Endothelial cell of umbilical vein (primary cell): ENCODE measurements at regions not wholly inside any gene's neighbourhood (a gene's known extent, or its start where the extent isn't known, plus 50 kb on each side); places are given as distances from the start of the nearest gene placed in this dataset.
A peak's percentile ranks its signal among the peaks of the same experiment; 100 is the strongest.

ENCODE experiments used
- BruUV-seq: library from RNA; stranded (reverse); fragments of 400-500 nt; replicated peaks from 2 replicates; lab custom pipeline; 2021; lab: Mats Ljungman, UMichigan
- CTCF ChIA-PET: fragments of 300-600, 350-600 bp; sonication (Branson Sonifier 250); formaldehyde crosslinking; loops from one replicate; lab custom pipeline; 2021; ENCODE audit warnings: antibody characterized with exemption, inconsistent platforms; lab: Charles Lee
- POLR2A ChIA-PET: fragments of 300-600, 350-600 bp; sonication (Branson Sonifier 250); formaldehyde crosslinking; loops from one replicate; lab custom pipeline; 2021; ENCODE audit warnings: antibody characterized with exemption, inconsistent platforms; lab: Charles Lee
- DNase-seq: peaks from one replicate; pipeline ENCODE4 v3.0.0-alpha.2; 2011; ENCODE audit warnings: low read depth, low spot score
- FAIRE-seq: peaks from 2 replicates; lab custom pipeline; 2011; peaks lifted over from hg19 to GRCh38; lab: Jason Lieb, UNC
- H2AFZ ChIP-seq: 2 replicates; pipeline ENCODE4 v1.6.0; 2012; ENCODE audit warnings: low read depth, low read length, control low read depth, inconsistent platforms
- H3K27ac ChIP-seq: 2 replicates; pipeline ENCODE4 v1.5.1; 2011; ENCODE audit warnings: low read depth, mild to moderate bottlenecking, control low read depth, low read length, moderate library complexity; ENCODE audit not compliant: insufficient read depth
- H3K27me3 ChIP-seq, 2 experiments: 2 replicates each; pipeline versions ENCODE4 v1.6.0 to v1.6.1; 2011; ENCODE audit warnings: low read length in 2 of 2, mixed read lengths in 1 of 2; ENCODE audit not compliant: control insufficient read depth in 2 of 2, insufficient read depth in 2 of 2
- H3K36me3 ChIP-seq, 2 experiments: 2 replicates in 1 of 2; 3 replicates in 1 of 2; pipeline ENCODE4 v1.5.1; 2011; ENCODE audit warnings: low read length in 2 of 2, mild to moderate bottlenecking in 1 of 2, moderate library complexity in 1 of 2; ENCODE audit not compliant: control insufficient read depth in 2 of 2, insufficient read depth in 2 of 2; ENCODE audit errors: extremely low read depth in 1 of 2
- H3K4me1 ChIP-seq: 3 replicates; pipeline ENCODE4 v1.5.1; 2011; ENCODE audit warnings: mild to moderate bottlenecking, low read length; ENCODE audit not compliant: control insufficient read depth, insufficient read depth; ENCODE audit errors: extremely low read depth
- H3K4me2 ChIP-seq: 2 replicates; pipeline ENCODE4 v1.6.1; 2011; ENCODE audit warnings: low read length, control low read depth, mixed read lengths; ENCODE audit not compliant: insufficient read depth
- H3K4me3 ChIP-seq, 3 experiments: fragments of 200-600 bp in 1 of 3; sonication (generic), shearing (Covaris generic) in 1 of 3; replicated peaks in 1 of 3; 2 replicates each; pipeline ENCODE4 v1.5.1; 2011 to 2016; ENCODE audit warnings: control low read depth in 3 of 3, low read length in 3 of 3, mild to moderate bottlenecking in 2 of 3, inconsistent platforms in 1 of 3, low read depth in 1 of 3, moderate library complexity in 1 of 3; ENCODE audit not compliant: insufficient read depth in 1 of 3
- H3K79me2 ChIP-seq: 2 replicates; pipeline ENCODE4 v1.6.0; 2012; ENCODE audit warnings: low read length, inconsistent platforms; ENCODE audit not compliant: control insufficient read depth, insufficient read depth
- H3K9ac ChIP-seq: replicated peaks from 2 replicates; pipeline ENCODE3; 2011; ENCODE audit warnings: low read length, control low read depth; ENCODE audit not compliant: insufficient read depth; ENCODE audit errors: extremely low read depth
- H3K9me1 ChIP-seq: replicated peaks from 3 replicates; pipeline ENCODE4 v1.6.0; 2011; ENCODE audit warnings: mild to moderate bottlenecking, low read length; ENCODE audit not compliant: control insufficient read depth, insufficient read depth; ENCODE audit errors: extremely low read depth
- H3K9me3 ChIP-seq: replicated peaks from 2 replicates; pipeline ENCODE4 v1.5.1; 2012; ENCODE audit warnings: low read length, inconsistent platforms; ENCODE audit not compliant: control insufficient read depth, insufficient read depth
- H4K20me1 ChIP-seq: replicated peaks from 2 replicates; pipeline ENCODE3; 2011; ENCODE audit warnings: mild to moderate bottlenecking, low read length; ENCODE audit not compliant: control insufficient read depth, insufficient read depth; ENCODE audit errors: extremely low read depth
- EZH2 ChIP-seq: IDR thresholded peaks from 2 replicates; pipeline ENCODE4 v1.6.1; 2012; ENCODE audit warnings: borderline replicate concordance, low read depth, mild to moderate bottlenecking, moderate library complexity, low read length, inconsistent platforms; ENCODE audit not compliant: severe bottlenecking
- FOS ChIP-seq: IDR thresholded peaks from 2 replicates; pipeline ENCODE4 v1.6.1; 2011; ENCODE audit warnings: mild to moderate bottlenecking, low read length, moderate library complexity, borderline replicate concordance; ENCODE audit not compliant: insufficient read depth
- GATA2 ChIP-seq: IDR thresholded peaks from 2 replicates; pipeline ENCODE4 v1.7.0; 2011; ENCODE audit warnings: low read depth, mild to moderate bottlenecking, moderate library complexity, mixed read lengths, low read length; ENCODE audit not compliant: insufficient read length, insufficient read depth
- JUN ChIP-seq: IDR thresholded peaks from 2 replicates; pipeline ENCODE4 v1.6.1; 2011; ENCODE audit warnings: borderline replicate concordance, low read depth; ENCODE audit not compliant: insufficient read length, insufficient read depth
- MYC ChIP-seq: IDR thresholded peaks from one replicate; pipeline ENCODE4 v1.6.1; 2011; ENCODE audit warnings: mild to moderate bottlenecking, low read depth, low read length
- POLR2A ChIP-seq: IDR thresholded peaks from 2 replicates; pipeline ENCODE4 v1.6.1; 2012; ENCODE audit warnings: low read depth, mild to moderate bottlenecking, control low read depth, low read length
- POLR2AphosphoS5 ChIP-seq: IDR thresholded peaks from 2 replicates; pipeline ENCODE4 v1.6.1; 2012; ENCODE audit warnings: low read depth, mild to moderate bottlenecking, control low read depth, low read length, moderate library complexity; ENCODE audit not compliant: insufficient read depth
- dilution Hi-C: fragments of 300-500 bp; cut with MboI; formaldehyde crosslinking; loops from one replicate; pipeline ENCODE4 v1.15.0; 2019; ENCODE audit warnings: low sequenced_read_pairs; ENCODE audit not compliant: extremely low pct_ligation_motif_present
- intact Hi-C: fragments of 100-400 bp; cut with micrococcal nuclease; formaldehyde crosslinking; loops from one replicate; pipeline ENCODE4 v1.10.0; 2022
- TF ChIP-seq, protein P1 (sequence below), 2 donors: IDR thresholded peaks; 1 replicate in 1 of 2; 2 replicates in 1 of 2; pipeline ENCODE4 v1.5.1; 2011; ENCODE audit warnings: low read length in 2 of 2, mild to moderate bottlenecking in 2 of 2, moderate library complexity in 2 of 2, control low read depth in 1 of 2, inconsistent platforms in 1 of 2, low read depth in 1 of 2; ENCODE audit not compliant: insufficient read depth in 1 of 2; ENCODE audit errors: extremely low read depth in 1 of 2
- TF ChIP-seq, protein P2 (sequence below): IDR thresholded peaks from 2 replicates; pipeline ENCODE4 v1.6.1; 2011; ENCODE audit not compliant: insufficient read depth, insufficient read length

DNA sequence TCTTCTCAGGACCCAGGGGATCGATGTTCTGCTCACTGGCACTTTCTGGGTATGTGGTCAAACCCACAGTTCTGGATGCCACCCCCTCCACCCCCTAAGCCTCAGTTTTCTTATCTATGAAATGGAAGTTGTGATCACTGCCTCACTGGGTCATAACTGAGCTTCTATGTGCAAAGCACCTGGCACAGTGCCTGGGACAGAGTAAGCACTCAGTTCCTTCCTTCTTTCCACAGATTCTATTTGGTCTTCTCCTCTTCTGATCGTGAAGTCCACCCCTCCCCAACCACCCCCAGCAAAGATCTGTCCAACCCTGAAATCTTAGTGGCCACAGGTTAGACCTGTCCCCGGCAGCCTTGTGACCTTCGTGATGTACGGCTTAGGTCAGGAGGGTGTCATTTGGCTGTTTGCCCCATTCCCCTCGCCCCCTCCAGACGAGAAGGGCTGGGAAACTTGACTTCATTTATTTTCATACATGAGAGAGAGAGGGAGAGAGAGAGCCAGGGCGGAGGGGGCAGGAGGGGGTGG, 181.4 kb downstream of the FGF18 start:
- Histone ChIP-seq H3K4me3 (no peak overlapping the region), H3K4me2 (peak overlapping the region; percentile 65), H4K20me1 (no peaks in the 10 kb centered on the region), H3K79me2 (no peaks in the 10 kb centered on the region), H3K4me1 (peaks cover 21% of the 10 kb centered on the region), H3K27ac (no peak overlapping the region), H3K36me3 (no peaks in the 10 kb centered on the region), H3K9me3 (no peaks in the 10 kb centered on the region), H3K27me3 (peaks cover 0 to 2% of the 10 kb centered on the region in 2 experiments), H2AFZ (peak overlapping the region; percentile 89), H3K9ac (no peak overlapping the region), H3K9me1 (no peaks in the 10 kb centered on the region)
- FAIRE-seq (peak; percentile 75), DNase-seq (peak; percentile 67)
- no TSS peak for BruUV-seq
- ChIA-PET CTCF (no interaction called here), POLR2A (no interaction called here)
- dilution Hi-C loops (no loop called here), intact Hi-C loops (no loop called here)
- TF ChIP-seq POLR2A (no peak), GATA2 (peak; percentile 25)

DNA sequence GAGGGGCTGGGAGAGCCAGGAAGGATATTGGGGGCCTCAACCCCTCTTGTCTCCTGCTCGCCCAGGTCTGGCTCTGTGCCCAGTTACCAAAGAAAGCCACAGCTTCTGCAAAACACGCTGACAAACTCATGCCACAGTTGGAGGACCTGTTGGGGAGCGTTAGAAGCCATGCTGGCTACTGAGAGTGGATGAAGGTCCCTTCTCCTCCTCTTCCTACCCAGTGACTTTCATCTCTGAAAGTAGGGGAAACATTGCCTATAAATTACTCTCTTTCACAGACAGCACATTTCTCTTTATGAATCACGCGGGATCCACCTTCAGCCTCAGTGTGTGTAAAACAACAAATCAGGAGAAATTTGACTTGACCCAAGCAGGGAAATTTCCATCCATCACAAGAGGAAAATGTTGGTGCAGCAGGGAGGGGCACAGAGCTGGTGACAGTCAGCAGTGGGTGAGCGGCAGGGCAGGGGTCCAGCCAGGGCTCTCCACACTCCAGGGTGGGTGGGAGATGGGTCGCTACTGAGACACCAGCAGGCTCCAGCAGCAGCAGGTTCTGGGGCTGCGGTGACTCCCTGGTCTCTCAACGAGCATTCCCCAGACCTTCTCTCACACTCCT, 181.9 kb downstream of the FGF18 start:
- no peak for FAIRE-seq
- Histone ChIP-seq H3K79me2 (no peaks in the 10 kb centered on the region), H3K27me3 (peaks cover 0 to 2% of the 10 kb centered on the region in 2 experiments), H3K9me1 (no peaks in the 10 kb centered on the region), H3K36me3 (no peaks in the 10 kb centered on the region), H3K27ac (no peak overlapping the region), H3K9me3 (no peaks in the 10 kb centered on the region), H3K4me1 (peaks cover 16% of the 10 kb centered on the region), H3K9ac (no peak overlapping the region), H2AFZ (peak overlapping the region; percentile 49), H3K4me2 (no peak overlapping the region), H4K20me1 (no peaks in the 10 kb centered on the region), H3K4me3 (no peak overlapping the region)
- dilution Hi-C loops (no loop called here), intact Hi-C loops (no loop called here)
- peak; percentile 42 for DNase-seq
- CTCF ChIA-PET, result interaction anchor here (0.9 kb wide), 1 partner anchor 10 kb away, joined by 3 read pairs; no protein-coding TSS in a partner anchor
- TF ChIP-seq MYC (no peak), FOS (no peak), JUN (no peak), EZH2 (no peak), POLR2AphosphoS5 (no peak), POLR2A (no peak), GATA2 (no peak)
- TF ChIP-seq, protein P1, sequence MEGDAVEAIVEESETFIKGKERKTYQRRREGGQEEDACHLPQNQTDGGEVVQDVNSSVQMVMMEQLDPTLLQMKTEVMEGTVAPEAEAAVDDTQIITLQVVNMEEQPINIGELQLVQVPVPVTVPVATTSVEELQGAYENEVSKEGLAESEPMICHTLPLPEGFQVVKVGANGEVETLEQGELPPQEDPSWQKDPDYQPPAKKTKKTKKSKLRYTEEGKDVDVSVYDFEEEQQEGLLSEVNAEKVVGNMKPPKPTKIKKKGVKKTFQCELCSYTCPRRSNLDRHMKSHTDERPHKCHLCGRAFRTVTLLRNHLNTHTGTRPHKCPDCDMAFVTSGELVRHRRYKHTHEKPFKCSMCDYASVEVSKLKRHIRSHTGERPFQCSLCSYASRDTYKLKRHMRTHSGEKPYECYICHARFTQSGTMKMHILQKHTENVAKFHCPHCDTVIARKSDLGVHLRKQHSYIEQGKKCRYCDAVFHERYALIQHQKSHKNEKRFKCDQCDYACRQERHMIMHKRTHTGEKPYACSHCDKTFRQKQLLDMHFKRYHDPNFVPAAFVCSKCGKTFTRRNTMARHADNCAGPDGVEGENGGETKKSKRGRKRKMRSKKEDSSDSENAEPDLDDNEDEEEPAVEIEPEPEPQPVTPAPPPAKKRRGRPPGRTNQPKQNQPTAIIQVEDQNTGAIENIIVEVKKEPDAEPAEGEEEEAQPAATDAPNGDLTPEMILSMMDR (IDR thresholded peaks at IDR 0.05; ENCODE audit: extremely low read depth in 1 of 2, insufficient read depth in 1 of 2, low read depth in 1 of 2, low read length in 2 of 2), result no peak
- TF ChIP-seq, protein P2, sequence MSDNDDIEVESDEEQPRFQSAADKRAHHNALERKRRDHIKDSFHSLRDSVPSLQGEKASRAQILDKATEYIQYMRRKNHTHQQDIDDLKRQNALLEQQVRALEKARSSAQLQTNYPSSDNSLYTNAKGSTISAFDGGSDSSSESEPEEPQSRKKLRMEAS, result no peak
- no TSS peak for BruUV-seq
- POLR2A ChIA-PET, result no interaction called here
